Panc1 (cell line): ENCODE measurements at regions not wholly inside any gene's neighbourhood (a gene's known extent, or its start where the extent isn't known, plus 50 kb on each side); places are given as distances from the start of the nearest gene placed in this dataset.
A peak's percentile ranks its signal among the peaks of the same experiment; 100 is the strongest.

Experiments
- ATAC-seq: fragments of 200-7000 bp; cut with Tn5 transposase; 2 replicates; pipeline ENCODE4 v1.9.1; 2020; ENCODE audit warnings: mild to moderate bottlenecking, moderate library complexity
- BruUV-seq: library from RNA; stranded (reverse); fragments of 400-500 nt; replicated peaks from 2 replicates; lab custom pipeline; 2021; lab: Mats Ljungman, UMichigan
- CTCF ChIA-PET: fragments of 300-600 bp; sonication (Branson Sonifier 250); formaldehyde crosslinking; loops from one replicate; lab custom pipeline; 2022; ENCODE audit warnings: antibody characterized with exemption; lab: Charles Lee
- POLR2A ChIA-PET: fragments of 300-600 bp; sonication (Branson Sonifier 250); formaldehyde crosslinking; loops from one replicate; lab custom pipeline; 2022; ENCODE audit warnings: antibody characterized with exemption; lab: Charles Lee
- DNase-seq: peaks from one replicate; pipeline ENCODE4 v3.0.0-alpha.2; 2010; ENCODE audit warnings: low read depth, low spot score
- H3K27ac ChIP-seq: 2 replicates; pipeline ENCODE4 v1.5.1; 2011; ENCODE audit warnings: mild to moderate bottlenecking, low read length, inconsistent platforms
- H3K27me3 ChIP-seq: fragments of 200-500 bp; sonication (Bioruptor generic); 2 replicates; pipeline ENCODE4 v1.6.0; 2014; ENCODE audit warnings: low read length, inconsistent platforms; ENCODE audit not compliant: control insufficient read depth, insufficient read depth
- H3K36me3 ChIP-seq: fragments of 200-500 bp; sonication (Bioruptor generic); 2 replicates; pipeline ENCODE4 v1.5.1; 2014; ENCODE audit warnings: inconsistent platforms, mild to moderate bottlenecking, low read length, moderate library complexity; ENCODE audit not compliant: control insufficient read depth, insufficient read depth
- H3K4me1 ChIP-seq: 2 replicates; pipeline ENCODE4 v1.5.1; 2011; ENCODE audit warnings: inconsistent platforms, mild to moderate bottlenecking, low read length, moderate library complexity; ENCODE audit not compliant: control insufficient read depth, insufficient read depth
- H3K4me3 ChIP-seq, 2 experiments: 2 replicates each; pipeline ENCODE4 v1.5.1; 2011 to 2012; ENCODE audit warnings: low read depth in 2 of 2, low read length in 2 of 2, mild to moderate bottlenecking in 2 of 2, inconsistent platforms in 1 of 2, moderate library complexity in 1 of 2
- H3K9me3 ChIP-seq: fragments of 200-500 bp; sonication (Bioruptor generic); 2 replicates; pipeline ENCODE4 v1.5.1; 2014; ENCODE audit warnings: low read depth, mild to moderate bottlenecking, inconsistent platforms, low read length, moderate library complexity; ENCODE audit not compliant: control insufficient read depth, insufficient read depth
- CTCF ChIP-seq: fragments of 450-650 bp; IDR thresholded peaks from 2 replicates; pipeline ENCODE4 v1.5.1; 2017; ENCODE audit warnings: mild to moderate bottlenecking
- POLR2AphosphoS5 ChIP-seq: IDR thresholded peaks from 2 replicates; pipeline ENCODE4 v1.6.1; 2012; ENCODE audit warnings: mild to moderate bottlenecking, low read depth, low read length, moderate library complexity
- REST ChIP-seq, 2 experiments: IDR thresholded peaks; 2 replicates each; pipeline ENCODE4 v1.6.1; 2011 to 2012; ENCODE audit warnings: low read depth in 2 of 2, control low read depth in 1 of 2, low read length in 1 of 2, mild to moderate bottlenecking in 1 of 2, moderate library complexity in 1 of 2; ENCODE audit not compliant: insufficient read depth in 1 of 2
- SIN3A ChIP-seq: IDR thresholded peaks from 2 replicates; pipeline ENCODE4 v1.6.1; 2012; ENCODE audit warnings: low read depth, mild to moderate bottlenecking, low read length, moderate library complexity, borderline replicate concordance; ENCODE audit not compliant: insufficient read depth
- TCF7L2 ChIP-seq: IDR thresholded peaks from 2 replicates; pipeline ENCODE4 v1.6.1; 2011; ENCODE audit warnings: mild to moderate bottlenecking, low read depth, low read length, inconsistent platforms
- in situ Hi-C: cut with HindIII; loops from 2 replicates; pipeline ENCODE4 v1.10.0; 2016; ENCODE audit warnings: low sequenced_read_pairs, low pct_unique_long_range_greater_than_20kb
- intact Hi-C: fragments of 100-400 bp; cut with micrococcal nuclease; formaldehyde crosslinking; loops from one replicate; pipeline ENCODE4 v1.10.0; 2022; ENCODE audit not compliant: unreplicated experiment

DNA sequence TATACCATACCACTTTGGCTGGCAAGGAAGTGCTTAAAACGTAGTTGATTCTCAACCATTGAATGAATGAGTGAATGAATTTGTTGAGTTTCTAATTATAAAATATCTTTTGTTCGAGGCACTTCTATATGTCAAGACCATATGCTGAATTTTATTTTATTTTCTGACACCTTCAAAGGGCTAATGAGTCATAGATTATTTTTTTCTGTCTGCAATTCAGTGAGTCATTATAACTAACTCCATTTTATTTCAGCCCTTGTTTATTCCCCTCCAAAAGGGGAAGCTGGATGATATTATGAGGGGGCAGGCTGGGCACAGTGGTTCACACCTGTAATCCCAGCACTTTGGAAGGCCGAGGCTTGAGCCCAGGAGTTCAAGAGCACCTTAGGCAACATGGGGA lies 142.4 kb downstream of the P2RY1 start:
- intact Hi-C loops (no loop called here), in situ Hi-C loops (no loop called here)
- no peak for ATAC-seq
- H3K36me3 ChIP-seq, result no peaks in the 10 kb centered on the region
- no peak for TF ChIP-seq SIN3A
- TF ChIP-seq CTCF, result no peak
- TF ChIP-seq POLR2AphosphoS5, result no peak
- TF ChIP-seq REST (IDR thresholded peaks at IDR 0.05; ENCODE audit: insufficient read depth in 1 of 2, low read depth in 2 of 2, low read length in 1 of 2), result no peak
- TF ChIP-seq TCF7L2, result no peak
- ChIA-PET CTCF (no interaction called here), POLR2A (no interaction called here)
- no peak overlapping the region for H3K4me3 ChIP-seq
- no peaks in the 10 kb centered on the region for H3K27me3 ChIP-seq
- H3K27ac ChIP-seq, result no peak overlapping the region
- no peaks in the 10 kb centered on the region for H3K9me3 ChIP-seq
- DNase-seq, result no peak
- BruUV-seq, result no TSS peak
- no peaks in the 10 kb centered on the region for H3K4me1 ChIP-seq

DNA sequence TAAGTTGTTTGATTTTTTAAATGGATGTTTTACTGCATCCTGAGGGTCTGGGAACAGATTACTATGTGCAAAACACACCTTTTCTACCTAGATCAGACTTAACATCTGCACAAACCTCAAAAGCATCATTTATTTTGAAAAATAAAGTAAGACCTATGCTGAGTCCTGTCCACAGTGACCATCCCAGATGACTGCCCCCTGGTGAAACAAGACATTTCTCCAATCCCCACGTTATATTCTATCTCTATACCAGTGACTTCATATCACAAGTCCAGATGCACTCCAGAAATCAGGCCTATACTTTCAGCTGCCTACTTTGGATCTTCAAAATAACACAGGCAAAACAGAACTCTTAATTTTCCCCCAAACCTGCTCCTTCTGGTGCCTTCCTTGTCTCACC lies 143.2 kb downstream of the P2RY1 start:
- ATAC-seq, result no peak
- intact Hi-C loops, result no loop called here

More for the DNA sequence above, 143.2 kb downstream of the P2RY1 start:
- BruUV-seq, result no TSS peak
- no peaks in the 10 kb centered on the region for H3K9me3 ChIP-seq
- no peaks in the 10 kb centered on the region for H3K36me3 ChIP-seq
- no peaks in the 10 kb centered on the region for H3K4me1 ChIP-seq
- TF ChIP-seq TCF7L2 (no peak), CTCF (peak; percentile 11; the same call in 1 of the 2 replicates)
- no peak overlapping the region for H3K4me3 ChIP-seq
- DNase-seq, result no peak
- ChIA-PET CTCF (no interaction called here), POLR2A (no interaction called here)
- H3K27ac ChIP-seq, result no peak overlapping the region
- in situ Hi-C loops, result no loop called here
- no peaks in the 10 kb centered on the region for H3K27me3 ChIP-seq
